PC-9 (cell line): ENCODE measurements at regions not wholly inside any gene's neighbourhood (a gene's known extent, or its start where the extent isn't known, plus 50 kb on each side); places are given as distances from the start of the nearest gene placed in this dataset.
"Not testable (repeated sequence)": the region's sequence is repeated elsewhere in the genome, so short reads cannot be mapped to it uniquely, and the experiment has no call there.

Source experiments
- CTCF ChIP-seq: fragments of 200-600 bp; sonication (generic); conservative IDR thresholded peaks from 2 replicates; pipeline ENCODE4 v1.6.1; 2017; ENCODE audit warnings: mixed run types, antibody characterized with exemption, mild to moderate bottlenecking, moderate library complexity
- EZH2 ChIP-seq: fragments of 200-600 bp; sonication (generic); IDR thresholded peaks from 2 replicates; pipeline ENCODE4 v1.8.0; 2017; ENCODE audit warnings: antibody characterized with exemption, low read depth

GRCh38 chr2:48201435-48201834 lies 113.0 kb upstream of the FOXN2 start:
- TF ChIP-seq CTCF, EZH2: not testable (repeated sequence)
